SK-N-SH treated with all-trans-retinoic acid at 6 μM for 48 hours (cell line): ENCODE measurements at regions not wholly inside any gene's neighbourhood (a gene's known extent, or its start where the extent isn't known, plus 50 kb on each side); places are given as distances from the start of the nearest gene placed in this dataset.

Experiments used
- ATAC-seq: fragments of 200-7000 bp; cut with Tn5 transposase; 3 replicates; pipeline ENCODE4 v1.9.1; 2020; ENCODE audit warnings: mild to moderate bottlenecking, moderate library complexity
- CREB5 ChIP-seq: fragments of 250-450 bp; sonication (Bioruptor Pico); IDR thresholded peaks from 2 replicates; pipeline ENCODE4 v1.5.1; 2020; ENCODE audit warnings: low read depth, mild to moderate bottlenecking, moderate library complexity
- CSRNP3 ChIP-seq: fragments of 250-450 bp; sonication (Bioruptor Pico); IDR thresholded peaks from 2 replicates; pipeline ENCODE4 v1.5.1; 2021; ENCODE audit warnings: mild to moderate bottlenecking, moderate library complexity
- ESRRG ChIP-seq: fragments of 250-450 bp; sonication (Bioruptor Pico); IDR thresholded peaks from 2 replicates; pipeline ENCODE4 v1.6.1; 2021; ENCODE audit warnings: mild to moderate bottlenecking
- GLIS3 ChIP-seq: fragments of 250-450 bp; sonication (Bioruptor Pico); IDR thresholded peaks from 2 replicates; pipeline ENCODE4 v1.5.0; 2020; ENCODE audit warnings: mild to moderate bottlenecking, moderate library complexity
- ISL1 ChIP-seq: fragments of 250-450 bp; sonication (Bioruptor Pico); IDR thresholded peaks from 2 replicates; pipeline ENCODE4 v2.1.2; 2022; ENCODE audit warnings: mild to moderate bottlenecking, moderate library complexity
- OSR1 ChIP-seq: fragments of 250-450 bp; sonication (Bioruptor Pico); IDR thresholded peaks from 2 replicates; pipeline ENCODE4 v1.8.0; 2022; ENCODE audit warnings: moderate library complexity, mild to moderate bottlenecking, inconsistent platforms
- PATZ1 ChIP-seq: fragments of 250-450 bp; sonication (Bioruptor Pico); IDR thresholded peaks from 2 replicates; pipeline ENCODE4 v1.8.0; 2020; ENCODE audit warnings: mild to moderate bottlenecking, moderate library complexity, borderline replicate concordance
- POU6F1 ChIP-seq: fragments of 250-450 bp; sonication (Bioruptor Pico); IDR thresholded peaks from 2 replicates; pipeline ENCODE4 v1.8.0; 2021; ENCODE audit warnings: low read depth, mild to moderate bottlenecking, moderate library complexity, borderline replicate concordance
- PPARA ChIP-seq: fragments of 250-450 bp; sonication (Bioruptor Pico); IDR thresholded peaks from 2 replicates; pipeline ENCODE4 v1.5.0; 2020; ENCODE audit warnings: mild to moderate bottlenecking, borderline replicate concordance
- SNAI2 ChIP-seq: fragments of 250-450 bp; sonication (Bioruptor Pico); IDR thresholded peaks from 2 replicates; pipeline ENCODE4 v1.5.0; 2020; ENCODE audit warnings: mild to moderate bottlenecking, moderate library complexity
- TCF4 ChIP-seq: fragments of 250-450 bp; sonication (Bioruptor Pico); IDR thresholded peaks from 2 replicates; pipeline ENCODE4 v1.8.0; 2021; ENCODE audit warnings: mild to moderate bottlenecking, moderate library complexity, borderline replicate concordance
- TOX ChIP-seq: fragments of 250-450 bp; sonication (Bioruptor Pico); IDR thresholded peaks from 2 replicates; pipeline ENCODE4 v1.8.0; 2021; ENCODE audit warnings: mild to moderate bottlenecking, moderate library complexity, borderline replicate concordance
- ZC3H10 ChIP-seq: fragments of 250-450 bp; sonication (Bioruptor Pico); IDR thresholded peaks from 2 replicates; pipeline ENCODE4 v1.5.1; 2021; ENCODE audit warnings: mild to moderate bottlenecking, moderate library complexity
- ZFP3 ChIP-seq: fragments of 250-450 bp; sonication (Bioruptor Pico); IDR thresholded peaks from 2 replicates; pipeline ENCODE4 v1.5.0; 2020; ENCODE audit warnings: mild to moderate bottlenecking, moderate library complexity
- ZFP30 ChIP-seq: fragments of 450-650 bp; formaldehyde crosslinking; IDR thresholded peaks from 2 replicates; pipeline ENCODE4 v1.5.0; 2022; ENCODE audit warnings: mild to moderate bottlenecking, moderate library complexity
- ZNF565 ChIP-seq: fragments of 450-650 bp; formaldehyde crosslinking; conservative IDR thresholded peaks from 2 replicates; pipeline ENCODE4 v1.5.0; 2020; ENCODE audit warnings: low read depth, mild to moderate bottlenecking, moderate library complexity
- ZNF70 ChIP-seq: fragments of 450-650 bp; formaldehyde crosslinking; IDR thresholded peaks from 2 replicates; pipeline ENCODE4 v1.5.0; 2020; ENCODE audit warnings: mild to moderate bottlenecking, moderate library complexity
- ZNF8 ChIP-seq: fragments of 450-650 bp; formaldehyde crosslinking; IDR thresholded peaks from 2 replicates; pipeline ENCODE4 v1.5.0; 2020; ENCODE audit warnings: mild to moderate bottlenecking, moderate library complexity

GRCh38 chr2:184339966-184340365 is 258.4 kb upstream of the ZNF804A start:
- peak; percentile 75 for ATAC-seq
- no peak for TF ChIP-seq CSRNP3
- TF ChIP-seq POU6F1 (CRISPR knock-in tag), result peak; percentile 47; the same call in 1 of the 2 replicates
- 0 out of 2 replicates have a peak, but pooled peaks have one; percentile 34 for TF ChIP-seq PATZ1 (CRISPR knock-in tag)
- peak; percentile 78 for TF ChIP-seq ZC3H10 (CRISPR knock-in tag)
- TF ChIP-seq ISL1 (CRISPR knock-in tag), result peak; percentile 88
- TF ChIP-seq ZFP30 (CRISPR knock-in tag), result no peak
- peak; percentile 92 for TF ChIP-seq TOX (CRISPR knock-in tag)

- no peak for ATAC-seq
- TF ChIP-seq ESRRG (no peak), ZNF70 (CRISPR knock-in tag) (no peak), ZNF565 (CRISPR knock-in tag) (no peak), ZFP3 (CRISPR knock-in tag) (no peak), SNAI2 (CRISPR knock-in tag) (no peak), PPARA (CRISPR knock-in tag) (no peak), ZNF8 (no peak), CREB5 (no peak), OSR1 (CRISPR knock-in tag) (no peak), CSRNP3 (no peak)
These were observed 251.9 kb upstream of the ZNF804A start for GRCh38 chr2:184346338-184346862.

- ATAC-seq, result no peak
- TF ChIP-seq GLIS3 (CRISPR knock-in tag), result no peak
- no peak for TF ChIP-seq ESRRG
- TF ChIP-seq TOX (CRISPR knock-in tag), result no peak
- no peak for TF ChIP-seq POU6F1 (CRISPR knock-in tag)
- no peak for TF ChIP-seq TCF4 (CRISPR knock-in tag)
These were observed 247.2 kb upstream of the ZNF804A start for GRCh38 chr2:184351126-184351525.

- ATAC-seq, result no peak
- TF ChIP-seq POU6F1 (CRISPR knock-in tag), result no peak
- TF ChIP-seq ZFP3 (CRISPR knock-in tag), result no peak
- no peak for TF ChIP-seq CREB5
- no peak for TF ChIP-seq ZFP30 (CRISPR knock-in tag)
- no peak for TF ChIP-seq TOX (CRISPR knock-in tag)
- no peak for TF ChIP-seq CSRNP3
- TF ChIP-seq GLIS3 (CRISPR knock-in tag), result no peak
These were observed 241.3 kb upstream of the ZNF804A start for GRCh38 chr2:184357033-184357432.
